ENCODE measurements at regions not wholly inside any gene's neighbourhood (a gene's known extent, or its start where the extent isn't known, plus 50 kb on each side); places are given as distances from the start of the nearest gene placed in this dataset.

DNA sequence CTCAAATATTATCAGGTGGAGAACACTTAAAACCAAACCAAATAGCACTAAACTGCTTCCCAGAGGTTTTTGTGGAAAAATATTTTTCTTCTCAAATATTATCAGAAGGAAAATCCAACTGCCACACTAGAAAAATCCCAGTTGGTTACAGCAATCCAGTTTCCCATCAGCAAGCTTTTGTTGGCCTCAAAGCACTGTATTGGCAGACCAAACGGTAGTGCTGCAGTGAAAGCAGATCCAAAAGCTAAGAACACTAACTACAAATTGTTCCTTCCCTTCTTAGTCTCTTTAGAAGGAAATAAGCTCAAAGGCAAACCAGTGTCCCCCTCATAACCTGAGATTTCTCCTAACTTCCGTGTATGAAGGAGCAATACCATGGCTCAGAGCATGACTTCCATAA lies 105.3 kb downstream of the TRIM36 start:
- DNase-seq (ENCODE audit: low read depth, low spot score) (no peak), ATAC-seq (no peak), FAIRE-seq (no peak)
- no peaks in the 10 kb centered on the region for H4K20me1 ChIP-seq (ENCODE audit: control insufficient read depth, insufficient read depth)
- no peaks in the 10 kb centered on the region for H3K27me3 ChIP-seq (replicated peaks in 1 of 2; ENCODE audit: control insufficient read depth in 2 of 2, insufficient read depth in 2 of 2, low read length in 1 of 2)
- H3K4me1 ChIP-seq (ENCODE audit: control insufficient read depth, insufficient read depth, low read length), result no peaks in the 10 kb centered on the region
- SMC1A ChIA-PET (ENCODE audit: uncharacterized antibody, unreplicated experiment), result no interaction called here
- in situ Hi-C loops (cut with MboI) (no loop called here), intact Hi-C loops (cut with micrococcal nuclease; ENCODE audit: unreplicated experiment) (no loop called here)
- no peaks in the 10 kb centered on the region for H3K36me3 ChIP-seq (ENCODE audit: control insufficient read depth in 2 of 2, insufficient read depth in 2 of 2, low read length in 1 of 2)
- no peak for TF ChIP-seq MYC (IDR thresholded peaks at IDR 0.05; ENCODE audit: insufficient read depth, insufficient read length, insufficient replicate concordance, low read length, severe bottlenecking)
- no peak for TF ChIP-seq ZBED1 (IDR thresholded peaks at IDR 0.05; ENCODE audit: borderline replicate concordance)
- TF ChIP-seq, protein P1, sequence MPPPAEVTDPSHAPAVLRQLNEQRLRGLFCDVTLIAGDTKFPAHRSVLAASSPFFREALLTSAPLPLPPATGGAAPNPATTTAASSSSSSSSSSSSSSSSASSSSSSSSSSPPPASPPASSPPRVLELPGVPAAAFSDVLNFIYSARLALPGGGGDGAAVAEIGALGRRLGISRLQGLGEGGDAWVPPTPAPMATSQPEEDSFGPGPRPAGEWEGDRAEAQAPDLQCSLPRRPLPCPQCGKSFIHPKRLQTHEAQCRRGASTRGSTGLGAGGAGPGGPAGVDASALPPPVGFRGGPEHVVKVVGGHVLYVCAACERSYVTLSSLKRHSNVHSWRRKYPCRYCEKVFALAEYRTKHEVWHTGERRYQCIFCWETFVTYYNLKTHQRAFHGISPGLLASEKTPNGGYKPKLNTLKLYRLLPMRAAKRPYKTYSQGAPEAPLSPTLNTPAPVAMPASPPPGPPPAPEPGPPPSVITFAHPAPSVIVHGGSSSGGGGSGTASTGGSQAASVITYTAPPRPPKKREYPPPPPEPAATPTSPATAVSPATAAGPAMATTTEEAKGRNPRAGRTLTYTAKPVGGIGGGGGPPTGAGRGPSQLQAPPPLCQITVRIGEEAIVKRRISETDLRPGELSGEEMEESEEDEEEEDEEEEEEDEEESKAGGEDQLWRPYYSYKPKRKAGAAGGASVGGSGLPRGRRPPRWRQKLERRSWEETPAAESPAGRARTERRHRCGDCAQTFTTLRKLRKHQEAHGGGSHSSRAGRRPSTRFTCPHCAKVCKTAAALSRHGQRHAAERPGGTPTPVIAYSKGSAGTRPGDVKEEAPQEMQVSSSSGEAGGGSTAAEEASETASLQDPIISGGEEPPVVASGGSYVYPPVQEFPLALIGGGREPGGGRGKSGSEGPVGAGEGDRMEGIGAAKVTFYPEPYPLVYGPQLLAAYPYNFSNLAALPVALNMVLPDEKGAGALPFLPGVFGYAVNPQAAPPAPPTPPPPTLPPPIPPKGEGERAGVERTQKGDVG (CRISPR knock-in tag; IDR thresholded peaks at IDR 0.05), result no peak
- TF ChIP-seq CREM (IDR thresholded peaks at IDR 0.05; ENCODE audit: low read depth), result no peak
- TF ChIP-seq SUPT20H (IDR thresholded peaks at IDR 0.05; ENCODE audit: borderline replicate concordance, control insufficient read depth, low read depth, low read length), result no peak
- no peak for TF ChIP-seq HDAC2 (IDR thresholded peaks at IDR 0.05)
- TF ChIP-seq, protein P2, sequence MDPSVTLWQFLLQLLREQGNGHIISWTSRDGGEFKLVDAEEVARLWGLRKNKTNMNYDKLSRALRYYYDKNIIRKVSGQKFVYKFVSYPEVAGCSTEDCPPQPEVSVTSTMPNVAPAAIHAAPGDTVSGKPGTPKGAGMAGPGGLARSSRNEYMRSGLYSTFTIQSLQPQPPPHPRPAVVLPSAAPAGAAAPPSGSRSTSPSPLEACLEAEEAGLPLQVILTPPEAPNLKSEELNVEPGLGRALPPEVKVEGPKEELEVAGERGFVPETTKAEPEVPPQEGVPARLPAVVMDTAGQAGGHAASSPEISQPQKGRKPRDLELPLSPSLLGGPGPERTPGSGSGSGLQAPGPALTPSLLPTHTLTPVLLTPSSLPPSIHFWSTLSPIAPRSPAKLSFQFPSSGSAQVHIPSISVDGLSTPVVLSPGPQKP (IDR thresholded peaks at IDR 0.05; ENCODE audit: low read depth, low read length), result no peak
- TF ChIP-seq POLR2A (IDR thresholded peaks at IDR 0.05; ENCODE audit: low read depth, low read length), result no peak
- no peak for TF ChIP-seq IKZF1 (conservative IDR thresholded peaks at IDR 0.05)
- no peak for TF ChIP-seq NR2C1 (IDR thresholded peaks at IDR 0.05)
- TF ChIP-seq FOXM1 (IDR thresholded peaks at IDR 0.05; ENCODE audit: low read depth, low read length), result no peak
- TF ChIP-seq SPI1 (IDR thresholded peaks at IDR 0.05; ENCODE audit: borderline replicate concordance, insufficient read depth, low read depth, low read length), result no peak
- TF ChIP-seq POLR2AphosphoS5 (IDR thresholded peaks at IDR 0.05; ENCODE audit: low read length), result no peak
- no peak for TF ChIP-seq BRCA1 (IDR thresholded peaks at IDR 0.05; ENCODE audit: low read depth, low read length)
- TF ChIP-seq BCL3 (IDR thresholded peaks at IDR 0.05; ENCODE audit: borderline replicate concordance, insufficient read depth, low read depth, low read length, poor library complexity, severe bottlenecking), result no peak
- no peak for TF ChIP-seq SMAD1 (IDR thresholded peaks at IDR 0.05; ENCODE audit: low read depth, partially characterized antibody)
- no peak overlapping the region for H3K4me2 ChIP-seq (ENCODE audit: control insufficient read depth, insufficient read depth)
- WGBS (ENCODE audit: insufficient coverage, insufficient replicate concordance, low lambda C conversion rate, missing lambda C conversion rate), result 47% methylated on average over 2 of the region's 2 CpGs
- H3K9me3 ChIP-seq (replicated peaks; ENCODE audit: control insufficient read depth, insufficient read depth, low read length), result peaks cover 8% of the 10 kb centered on the region
- no peak overlapping the region for H2AFZ ChIP-seq (ENCODE audit: control insufficient read depth, low read depth, low read length)
- RAD21 ChIA-PET (ENCODE audit: unreplicated experiment), result no interaction called here
- POLR2A ChIA-PET, result no interaction called here
- no peaks in the 10 kb centered on the region for H3K79me2 ChIP-seq (ENCODE audit: control insufficient read depth, insufficient read depth, low read length)
- no peak overlapping the region for H3K4me3 ChIP-seq
- no TSS peak for BruUV-seq (replicated peaks)
- H3K9ac ChIP-seq (ENCODE audit: control insufficient read depth, insufficient read depth, low read length), result no peak overlapping the region
- no peak overlapping the region for H3K27ac ChIP-seq (ENCODE audit: control insufficient read depth, insufficient read depth)
- CTCF ChIA-PET, result no interaction called here
